Mucosa of rectum (tissue), 2 donors: ENCODE measurements at regions not wholly inside any gene's neighbourhood (a gene's known extent, or its start where the extent isn't known, plus 50 kb on each side); places are given as distances from the start of the nearest gene placed in this dataset.

Experiments used
- H3K27ac ChIP-seq, 2 donors: one replicate each; pipeline ENCODE4 v1.7.0; 2013; ENCODE audit warnings: inconsistent platforms in 2 of 2, low read depth in 2 of 2, low read length in 2 of 2
- H3K27me3 ChIP-seq, 2 donors: one replicate each; pipeline ENCODE4 v1.7.0; 2013; ENCODE audit warnings: low read length in 2 of 2; ENCODE audit not compliant: control insufficient read depth in 2 of 2, insufficient read depth in 2 of 2
- H3K36me3 ChIP-seq, 2 donors: one replicate each; pipeline ENCODE4 v1.7.0; 2013; ENCODE audit warnings: low read length in 2 of 2; ENCODE audit not compliant: control insufficient read depth in 2 of 2, insufficient read depth in 2 of 2
- H3K4me1 ChIP-seq, 2 donors: one replicate each; pipeline ENCODE4 v1.7.0; 2013; ENCODE audit warnings: low read length in 2 of 2, mild to moderate bottlenecking in 1 of 2; ENCODE audit not compliant: control insufficient read depth in 2 of 2, insufficient read depth in 2 of 2
- H3K4me3 ChIP-seq, 2 donors: one replicate each; pipeline ENCODE4 v1.7.0; 2013; ENCODE audit warnings: low read length in 2 of 2
- H3K9ac ChIP-seq, 2 donors: one replicate each; pipeline ENCODE4 v1.7.0; 2013; ENCODE audit warnings: low read length in 2 of 2, low read depth in 1 of 2, mild to moderate bottlenecking in 1 of 2
- H3K9me3 ChIP-seq, 2 donors: one replicate each; pipeline ENCODE4 v1.7.0; 2013; ENCODE audit warnings: low read length in 2 of 2; ENCODE audit not compliant: control insufficient read depth in 2 of 2
- donor health status: healthy.
- donor health status: Normal muscosa, but diverticular disease.

- Histone ChIP-seq H3K27ac (no peak overlapping the region), H3K27me3 (no peaks in the 10 kb centered on the region), H3K9me3 (no peaks in the 10 kb centered on the region), H3K4me3 (no peak overlapping the region), H3K4me1 (peaks cover 0 to 2% of the 10 kb centered on the region in 2 donors), H3K36me3 (no peaks in the 10 kb centered on the region), H3K9ac (no peak overlapping the region)
Measured at GRCh38 chr10:4512196-4512595, 313.8 kb upstream of the AKR1E2 start.

- H3K4me3 ChIP-seq, result no peak overlapping the region
- no peaks in the 10 kb centered on the region for H3K9me3 ChIP-seq
- peaks cover 0 to 2% of the 10 kb centered on the region in 2 donors for H3K4me1 ChIP-seq
- no peak overlapping the region for H3K27ac ChIP-seq
- no peaks in the 10 kb centered on the region for H3K36me3 ChIP-seq
- no peaks in the 10 kb centered on the region for H3K27me3 ChIP-seq
- H3K9ac ChIP-seq, result no peak overlapping the region
Measured at GRCh38 chr10:4511509-4511908, 314.5 kb upstream of the AKR1E2 start.

- no peak overlapping the region for H3K4me3 ChIP-seq
- H3K36me3 ChIP-seq, result no peaks in the 10 kb centered on the region
- no peak overlapping the region for H3K9ac ChIP-seq
- no peak overlapping the region for H3K27ac ChIP-seq
- no peaks in the 10 kb centered on the region for H3K4me1 ChIP-seq
- no peaks in the 10 kb centered on the region for H3K27me3 ChIP-seq
- H3K9me3 ChIP-seq, result no peaks in the 10 kb centered on the region
Measured at GRCh38 chr10:4509405-4509804, 316.6 kb upstream of the AKR1E2 start.

- H3K9me3 ChIP-seq, result no peaks in the 10 kb centered on the region
- H3K27ac ChIP-seq, result no peak overlapping the region
- H3K4me1 ChIP-seq, result no peaks in the 10 kb centered on the region
- H3K9ac ChIP-seq, result no peak overlapping the region
- H3K27me3 ChIP-seq, result no peaks in the 10 kb centered on the region
- no peak overlapping the region for H3K4me3 ChIP-seq
- H3K36me3 ChIP-seq, result no peaks in the 10 kb centered on the region
Measured at GRCh38 chr10:4506095-4506494, 319.9 kb upstream of the AKR1E2 start.

GRCh38 chr10:4504550-4504949 lies 321.5 kb upstream of the AKR1E2 start:
- H3K27ac ChIP-seq, result no peak overlapping the region

GRCh38 chr10:4503076-4503475 lies 322.9 kb upstream of the AKR1E2 start:
- Histone ChIP-seq H3K36me3 (no peaks in the 10 kb centered on the region), H3K27me3 (no peaks in the 10 kb centered on the region), H3K9ac (no peak overlapping the region), H3K4me1 (no peaks in the 10 kb centered on the region), H3K27ac (no peak overlapping the region), H3K4me3 (no peak overlapping the region), H3K9me3 (no peaks in the 10 kb centered on the region)

More at GRCh38 chr10:4504550-4504949, 321.5 kb upstream of the AKR1E2 start:
- Histone ChIP-seq H3K9ac (no peak overlapping the region), H3K36me3 (no peaks in the 10 kb centered on the region), H3K9me3 (no peaks in the 10 kb centered on the region), H3K4me3 (no peak overlapping the region), H3K27me3 (no peaks in the 10 kb centered on the region), H3K4me1 (no peaks in the 10 kb centered on the region)

GRCh38 chr10:4501306-4501705 lies 324.7 kb upstream of the AKR1E2 start:
- Histone ChIP-seq H3K27ac (no peak overlapping the region), H3K36me3 (no peaks in the 10 kb centered on the region), H3K4me3 (no peak overlapping the region), H3K27me3 (no peaks in the 10 kb centered on the region), H3K9me3 (no peaks in the 10 kb centered on the region), H3K4me1 (no peaks in the 10 kb centered on the region), H3K9ac (no peak overlapping the region)

GRCh38 chr10:4498711-4499251 lies 327.2 kb upstream of the AKR1E2 start:
- H3K27ac ChIP-seq, result peak overlapping the region in 1 of 2 donors; percentile 65
- no peak overlapping the region for H3K9ac ChIP-seq
- H3K4me1 ChIP-seq, result no peaks in the 10 kb centered on the region
- no peaks in the 10 kb centered on the region for H3K36me3 ChIP-seq
- no peaks in the 10 kb centered on the region for H3K27me3 ChIP-seq
- no peaks in the 10 kb centered on the region for H3K9me3 ChIP-seq
- H3K4me3 ChIP-seq, result no peak overlapping the region

- H3K4me3 ChIP-seq, result no peak overlapping the region
- H3K36me3 ChIP-seq, result no peaks in the 10 kb centered on the region
- H3K9me3 ChIP-seq, result no peaks in the 10 kb centered on the region
- H3K9ac ChIP-seq, result no peak overlapping the region
- H3K4me1 ChIP-seq, result no peaks in the 10 kb centered on the region
- H3K27me3 ChIP-seq, result no peaks in the 10 kb centered on the region
- H3K27ac ChIP-seq, result no peak overlapping the region
Measured at GRCh38 chr10:4494551-4494950, 331.5 kb upstream of the AKR1E2 start.

GRCh38 chr10:4492202-4492601 lies 333.8 kb upstream of the AKR1E2 start:
- H3K9ac ChIP-seq, result no peak overlapping the region
- no peaks in the 10 kb centered on the region for H3K27me3 ChIP-seq
- H3K4me3 ChIP-seq, result no peak overlapping the region
- no peaks in the 10 kb centered on the region for H3K36me3 ChIP-seq
- no peaks in the 10 kb centered on the region for H3K9me3 ChIP-seq
- H3K27ac ChIP-seq, result no peak overlapping the region
- H3K4me1 ChIP-seq, result no peaks in the 10 kb centered on the region

GRCh38 chr10:4488904-4489303 lies 337.1 kb upstream of the AKR1E2 start:
- H3K4me3 ChIP-seq, result no peak overlapping the region
- H3K9me3 ChIP-seq, result no peaks in the 10 kb centered on the region

More at GRCh38 chr10:4488904-4489303, 337.1 kb upstream of the AKR1E2 start:
- no peaks in the 10 kb centered on the region for H3K27me3 ChIP-seq
- no peak overlapping the region for H3K9ac ChIP-seq
- H3K27ac ChIP-seq, result no peak overlapping the region
- H3K36me3 ChIP-seq, result no peaks in the 10 kb centered on the region
- H3K4me1 ChIP-seq, result no peaks in the 10 kb centered on the region
